ENCODE measurements at regions not wholly inside any gene's neighbourhood (a gene's known extent, or its start where the extent isn't known, plus 50 kb on each side); places are given as distances from the start of the nearest gene placed in this dataset.

DNA sequence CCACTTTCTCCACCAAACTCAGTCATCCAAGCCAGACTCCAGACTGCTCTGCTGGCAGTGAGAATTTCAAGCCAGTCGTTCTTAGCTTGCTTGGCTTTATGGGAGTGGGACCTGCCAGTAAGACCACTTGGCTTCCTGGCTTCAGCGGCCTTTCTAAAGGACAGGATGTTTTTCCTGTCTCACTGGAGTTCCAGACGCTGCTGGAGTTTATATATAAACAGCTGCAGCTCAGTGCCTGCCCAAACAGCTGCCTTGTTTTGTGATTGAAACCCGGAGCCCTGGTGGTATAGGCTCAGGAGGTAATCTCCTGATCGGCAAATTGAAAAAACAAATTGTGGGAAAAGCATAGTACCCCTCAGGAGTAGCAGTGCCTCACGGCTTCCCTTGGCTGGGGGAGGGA lies 1165.8 kb upstream of the ADGRL3 start:
- H3K4me3 ChIP-seq (ENCODE audit: low read depth, low read length), result no peak overlapping the region
- TF ChIP-seq, protein P1, sequence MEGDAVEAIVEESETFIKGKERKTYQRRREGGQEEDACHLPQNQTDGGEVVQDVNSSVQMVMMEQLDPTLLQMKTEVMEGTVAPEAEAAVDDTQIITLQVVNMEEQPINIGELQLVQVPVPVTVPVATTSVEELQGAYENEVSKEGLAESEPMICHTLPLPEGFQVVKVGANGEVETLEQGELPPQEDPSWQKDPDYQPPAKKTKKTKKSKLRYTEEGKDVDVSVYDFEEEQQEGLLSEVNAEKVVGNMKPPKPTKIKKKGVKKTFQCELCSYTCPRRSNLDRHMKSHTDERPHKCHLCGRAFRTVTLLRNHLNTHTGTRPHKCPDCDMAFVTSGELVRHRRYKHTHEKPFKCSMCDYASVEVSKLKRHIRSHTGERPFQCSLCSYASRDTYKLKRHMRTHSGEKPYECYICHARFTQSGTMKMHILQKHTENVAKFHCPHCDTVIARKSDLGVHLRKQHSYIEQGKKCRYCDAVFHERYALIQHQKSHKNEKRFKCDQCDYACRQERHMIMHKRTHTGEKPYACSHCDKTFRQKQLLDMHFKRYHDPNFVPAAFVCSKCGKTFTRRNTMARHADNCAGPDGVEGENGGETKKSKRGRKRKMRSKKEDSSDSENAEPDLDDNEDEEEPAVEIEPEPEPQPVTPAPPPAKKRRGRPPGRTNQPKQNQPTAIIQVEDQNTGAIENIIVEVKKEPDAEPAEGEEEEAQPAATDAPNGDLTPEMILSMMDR (IDR thresholded peaks at IDR 0.05; ENCODE audit: borderline replicate concordance, insufficient read depth, low read depth, low read length), result no peak

DNA sequence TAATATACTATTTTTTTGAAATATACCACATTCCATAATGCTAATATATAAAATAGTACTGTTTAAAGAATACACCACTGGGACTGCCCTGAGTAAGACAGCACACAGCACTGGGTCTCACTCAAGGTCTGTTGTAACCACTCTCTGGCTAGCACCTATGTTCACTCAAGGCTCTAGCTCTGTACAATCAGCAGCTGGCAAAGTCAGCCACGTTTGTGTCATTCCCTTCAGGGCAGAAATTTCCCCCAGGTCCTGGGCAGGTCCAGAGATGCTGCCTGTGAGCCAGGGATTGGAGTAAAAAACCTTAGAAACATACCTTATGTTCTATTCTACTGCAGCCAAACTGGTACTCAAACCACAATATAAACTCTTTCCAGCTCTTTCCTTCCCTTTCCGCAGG lies 1160.2 kb upstream of the ADGRL3 start:
- TF ChIP-seq, protein P1 (IDR thresholded peaks at IDR 0.05; ENCODE audit: borderline replicate concordance, insufficient read depth, low read depth, low read length), result no peak
- H3K4me3 ChIP-seq (ENCODE audit: low read depth, low read length), result no peak overlapping the region

DNA sequence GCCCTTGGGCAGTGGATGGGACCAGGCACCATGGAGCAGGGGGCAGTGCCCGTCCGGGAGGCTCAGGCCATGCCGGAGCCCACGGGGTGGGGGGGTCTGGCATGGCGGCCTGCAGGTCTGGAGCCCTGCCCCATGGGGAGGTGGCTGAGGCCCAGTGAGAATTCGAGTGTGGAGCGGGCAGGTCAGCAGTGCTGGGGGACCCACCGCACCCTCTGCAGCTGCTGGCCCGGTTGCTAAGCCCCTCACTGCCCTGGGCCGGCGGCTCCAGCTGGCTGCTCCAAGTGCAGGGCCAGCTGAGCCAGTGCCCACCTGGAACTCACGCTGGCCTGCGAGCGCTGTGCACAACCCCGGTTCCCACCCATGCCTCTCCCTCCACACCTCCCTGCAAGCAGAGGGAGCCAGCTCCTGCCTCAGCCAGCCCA lies 1157.9 kb upstream of the ADGRL3 start:
- H3K4me3 ChIP-seq (ENCODE audit: low read depth, low read length), result no peak overlapping the region
- TF ChIP-seq, protein P1 (IDR thresholded peaks at IDR 0.05; ENCODE audit: borderline replicate concordance, insufficient read depth, low read depth, low read length), result no peak

DNA sequence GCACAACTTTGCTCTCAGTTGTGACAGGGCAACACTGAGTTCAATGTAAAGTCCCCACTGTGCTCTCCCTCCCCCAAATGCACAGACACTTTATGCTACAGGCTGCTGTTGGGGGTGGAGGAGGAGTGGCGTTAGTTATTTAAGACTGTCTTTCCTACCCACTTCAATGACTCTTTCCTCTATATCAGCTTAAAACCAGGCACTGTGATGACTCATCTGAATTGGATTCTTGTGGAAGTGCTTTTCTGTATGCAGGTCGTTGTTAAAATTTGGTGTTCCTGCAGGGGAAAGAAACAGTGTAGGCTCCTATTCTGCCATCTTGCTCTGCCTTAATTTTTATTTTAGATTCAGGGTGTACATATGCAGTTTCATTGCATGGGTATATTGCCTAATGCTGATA lies 1157.2 kb upstream of the ADGRL3 start:
- no peak overlapping the region for H3K4me3 ChIP-seq (ENCODE audit: low read depth, low read length)
- TF ChIP-seq, protein P1 (IDR thresholded peaks at IDR 0.05; ENCODE audit: borderline replicate concordance, insufficient read depth, low read depth, low read length), result no peak

DNA sequence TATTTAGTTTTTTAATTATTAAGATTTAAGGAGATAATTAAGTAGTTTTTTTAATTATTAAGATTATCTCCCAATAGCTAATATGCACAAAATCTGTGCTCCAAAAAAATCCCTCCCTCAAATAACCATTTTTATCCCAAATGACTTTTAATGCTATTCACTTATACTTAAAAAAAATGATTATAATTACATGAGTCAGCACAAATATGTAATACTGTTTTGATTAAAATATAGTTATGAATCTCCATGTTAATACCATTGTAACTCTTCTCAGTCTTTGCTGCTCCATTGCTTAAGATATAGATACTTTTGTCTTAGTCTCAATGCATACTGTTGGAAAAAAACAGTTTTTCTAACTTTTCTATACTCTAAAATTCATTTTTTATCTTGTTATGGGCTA lies 1121.1 kb upstream of the ADGRL3 start:
- H3K4me3 ChIP-seq (ENCODE audit: low read depth, low read length), result no peak overlapping the region
- TF ChIP-seq, protein P1 (IDR thresholded peaks at IDR 0.05; ENCODE audit: borderline replicate concordance, insufficient read depth, low read depth, low read length), result no peak

DNA sequence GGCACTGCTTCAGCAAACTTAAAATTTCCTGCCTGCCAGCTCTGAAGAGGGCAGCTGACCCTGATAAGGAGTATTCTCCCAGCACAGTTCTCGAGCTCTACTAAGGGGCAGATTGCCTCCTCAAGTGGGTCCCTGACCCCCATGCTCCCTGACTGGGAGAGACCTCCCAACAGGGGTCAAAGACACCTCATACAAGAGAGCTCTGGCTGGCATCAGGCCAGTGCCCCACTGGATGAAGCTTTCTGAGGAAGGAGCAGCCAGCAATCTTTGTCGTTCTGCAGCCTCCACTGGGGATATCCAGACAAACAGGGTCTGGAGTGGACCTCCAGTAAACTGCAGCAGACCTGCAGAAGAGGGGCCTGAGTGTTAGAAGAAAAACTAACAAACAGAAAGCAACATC lies 1118.3 kb upstream of the ADGRL3 start:
- TF ChIP-seq, protein P1 (IDR thresholded peaks at IDR 0.05; ENCODE audit: borderline replicate concordance, insufficient read depth, low read depth, low read length), result no peak
- H3K4me3 ChIP-seq (ENCODE audit: low read depth, low read length), result no peak overlapping the region

DNA sequence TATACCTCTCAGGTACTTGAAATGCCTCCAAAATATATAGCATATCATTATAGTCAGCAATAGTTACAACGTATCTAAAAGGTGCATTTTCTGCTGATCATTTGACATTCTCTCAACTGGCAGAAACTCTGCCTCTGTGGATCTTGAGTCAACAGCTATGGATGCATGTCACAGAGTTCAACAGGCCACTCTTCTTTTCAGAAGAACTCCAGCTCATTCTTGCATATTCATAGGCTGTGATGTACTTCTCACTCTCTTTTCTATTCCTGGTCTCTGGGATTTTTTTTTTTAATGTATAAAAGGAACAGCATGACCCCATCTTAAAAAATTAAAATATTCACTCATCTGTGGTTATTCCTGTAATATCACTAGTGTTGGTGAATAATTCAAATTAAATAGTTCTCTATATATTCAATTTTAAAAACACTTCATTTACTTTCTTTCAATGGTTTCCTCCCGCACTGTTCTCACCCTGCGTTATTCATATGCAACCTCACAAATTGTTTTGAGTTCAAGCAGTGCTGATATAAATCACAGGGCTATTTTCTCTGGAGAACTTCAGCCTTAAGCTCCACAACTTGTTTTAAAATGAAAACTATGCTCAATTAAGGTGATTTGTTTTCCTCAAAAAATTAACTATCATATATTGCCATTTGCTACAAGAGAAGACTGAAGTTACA lies 1111.2 kb upstream of the ADGRL3 start:
- TF ChIP-seq, protein P1 (IDR thresholded peaks at IDR 0.05; ENCODE audit: borderline replicate concordance, insufficient read depth, low read depth, low read length), result no peak
- no peak overlapping the region for H3K4me3 ChIP-seq (ENCODE audit: low read depth, low read length)
